SK-N-DZ (cell line): ENCODE measurements at regions not wholly inside any gene's neighbourhood (a gene's known extent, or its start where the extent isn't known, plus 50 kb on each side); places are given as distances from the start of the nearest gene placed in this dataset.

Source experiments
- DNase-seq: peaks from one replicate; pipeline ENCODE4 v3.0.0-alpha.2; 2015; ENCODE audit warnings: low spot score

DNA sequence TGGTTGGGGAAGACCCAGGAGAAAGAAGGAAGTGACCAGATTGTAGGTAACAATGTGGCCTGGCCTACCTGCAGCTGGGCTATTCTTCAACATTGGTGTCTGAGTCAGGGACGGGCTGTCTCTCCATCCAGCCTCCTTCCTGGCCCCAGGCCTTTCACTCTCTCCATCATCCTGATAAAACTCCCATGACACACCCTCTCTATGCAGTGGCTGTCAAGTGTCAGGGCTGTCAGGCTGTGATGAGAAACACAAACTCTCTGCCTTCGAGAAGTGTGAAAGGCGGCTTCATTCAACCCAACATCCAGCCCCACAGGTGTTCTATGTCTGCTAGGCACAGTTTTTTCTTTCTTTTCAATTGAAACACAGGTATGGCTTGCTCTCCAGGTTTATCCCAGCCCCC, 153.3 kb upstream of the VSTM2B start:
- DNase-seq = no peak

DNA sequence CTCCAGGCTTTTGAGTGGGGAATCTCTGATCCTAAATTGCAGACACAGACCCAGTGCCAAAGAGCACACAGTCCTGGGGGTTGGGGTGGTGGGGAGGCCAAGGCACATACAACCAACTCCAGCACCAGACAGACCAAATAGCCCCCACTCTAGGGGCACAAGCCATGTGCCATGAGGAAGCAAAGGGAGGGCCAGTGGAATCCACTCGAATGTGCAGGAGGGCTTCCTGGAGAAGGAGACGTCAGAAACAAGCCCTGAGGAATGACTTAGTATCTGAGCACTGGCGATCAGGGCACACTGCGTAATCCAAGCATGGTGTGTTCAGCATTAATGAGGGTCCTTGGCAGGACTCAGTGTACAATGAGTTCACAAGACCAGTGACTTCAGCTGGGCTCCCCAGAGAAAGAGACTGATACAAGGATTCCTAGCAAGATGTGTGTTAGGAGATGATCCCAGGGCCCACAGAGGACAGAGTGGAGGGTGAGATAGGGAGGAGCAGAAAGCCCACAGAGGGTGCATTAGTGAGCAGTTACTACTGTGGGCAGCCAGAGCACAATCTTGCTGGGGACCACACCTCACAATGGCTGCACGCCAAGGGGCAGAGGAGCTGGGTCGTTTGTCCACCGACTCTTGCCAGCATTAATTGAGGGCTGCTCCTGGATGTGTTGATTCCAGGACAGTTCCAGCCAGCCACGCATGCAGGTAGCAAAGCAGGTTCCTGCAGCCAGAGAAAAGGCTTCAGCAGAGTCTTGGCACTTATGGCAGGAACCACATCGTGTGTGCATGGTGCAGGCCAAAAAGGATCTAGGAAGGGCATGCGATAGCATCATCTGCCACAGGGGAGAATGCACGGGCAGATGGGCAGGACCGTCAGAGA, 152.6 kb upstream of the VSTM2B start:
- no peak for DNase-seq

DNA sequence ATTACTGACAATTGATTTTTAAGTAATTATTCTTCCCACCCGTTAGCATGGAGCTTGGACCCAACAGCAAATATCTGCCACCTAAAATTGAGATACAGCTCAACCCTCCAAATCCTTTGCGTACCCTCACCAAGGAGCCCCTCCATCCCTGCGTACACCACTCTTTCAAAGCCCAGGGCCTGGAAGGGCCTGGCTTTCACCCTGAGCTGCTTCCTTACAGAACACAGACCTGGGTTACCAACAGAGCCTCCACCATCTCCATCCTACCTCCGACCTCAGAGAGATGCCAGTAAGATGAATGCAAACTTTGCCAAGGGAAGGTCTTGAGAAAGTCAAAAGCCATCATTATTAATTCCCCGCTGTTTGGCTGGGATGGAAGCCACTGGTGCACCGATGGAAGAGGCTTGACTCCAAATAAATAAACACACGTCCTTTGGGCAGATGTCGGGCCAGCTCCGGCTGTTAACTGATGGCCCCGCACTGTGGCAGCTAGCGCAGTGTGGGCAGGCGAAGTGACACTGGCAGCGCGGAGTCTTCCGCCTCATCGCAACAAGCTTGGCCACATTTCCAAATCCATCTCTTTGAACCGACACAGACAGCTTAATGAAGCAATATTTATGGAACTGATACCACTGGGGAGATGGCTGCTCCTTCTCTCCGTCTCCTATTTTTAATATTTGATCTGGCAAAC, 150.2 kb upstream of the VSTM2B start:
- no peak for DNase-seq

GRCh38 chr19:29376855-29377354, 148.9 kb upstream of the VSTM2B start:
- DNase-seq = no peak

DNA sequence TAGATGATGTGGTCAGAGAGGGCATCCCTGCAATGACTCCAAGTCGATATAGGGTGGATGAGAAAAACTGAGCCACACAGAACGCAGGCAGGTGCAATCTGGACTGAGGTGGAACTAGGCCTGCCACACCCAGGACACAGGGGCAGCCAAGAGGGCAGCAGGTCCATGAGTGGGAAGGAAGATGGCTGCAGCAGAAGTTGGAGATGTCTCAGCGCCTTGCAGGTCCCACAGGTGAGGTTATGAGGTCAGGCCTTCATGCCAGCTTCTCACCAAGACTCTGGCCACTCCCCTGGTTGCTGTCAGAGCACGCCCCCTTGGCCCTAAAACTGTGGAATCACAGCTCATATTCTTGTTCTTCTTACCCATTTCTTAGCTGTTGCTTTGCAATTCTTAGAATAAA, 147.7 kb upstream of the VSTM2B start:
- no peak for DNase-seq

GRCh38 chr19:29378543-29379080, 147.2 kb upstream of the VSTM2B start:
- DNase-seq = no peak

DNA sequence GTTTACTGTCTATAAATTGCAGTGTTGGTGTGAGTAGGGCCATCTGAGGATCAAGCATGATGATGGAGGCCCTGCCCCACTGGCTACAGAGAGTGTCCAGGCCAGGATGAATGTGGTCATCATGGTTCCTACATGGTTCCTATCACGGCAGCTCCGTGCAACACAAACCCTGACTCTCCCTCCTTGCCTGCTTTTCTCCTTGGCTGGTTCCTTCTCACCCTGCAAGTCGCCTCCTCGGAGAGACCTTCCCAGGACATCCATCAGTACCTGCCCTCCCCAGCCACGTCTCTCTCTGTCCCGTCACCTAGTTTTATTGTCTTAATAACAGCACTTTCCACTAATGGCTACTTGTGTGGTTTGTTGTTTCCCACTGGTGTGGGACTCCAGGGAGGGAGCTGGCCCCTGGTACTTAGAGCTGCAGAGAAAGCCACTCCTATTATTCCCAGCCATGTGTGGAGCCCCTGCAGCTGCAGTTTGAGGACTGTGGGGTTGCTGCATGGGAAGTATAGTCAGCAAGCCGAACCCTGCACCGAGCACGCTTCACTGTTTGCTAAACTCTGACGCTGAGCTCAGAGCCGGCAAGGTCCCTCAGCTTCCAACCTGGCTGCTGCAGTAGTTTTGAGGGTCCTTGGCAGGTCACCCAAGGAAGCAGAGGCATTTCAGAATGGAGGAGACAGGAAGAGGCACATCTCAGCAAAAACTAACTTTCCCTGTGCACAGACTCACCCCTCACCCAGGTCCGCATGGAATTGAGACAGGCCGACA, 146.4 kb upstream of the VSTM2B start:
- DNase-seq = no peak

DNA sequence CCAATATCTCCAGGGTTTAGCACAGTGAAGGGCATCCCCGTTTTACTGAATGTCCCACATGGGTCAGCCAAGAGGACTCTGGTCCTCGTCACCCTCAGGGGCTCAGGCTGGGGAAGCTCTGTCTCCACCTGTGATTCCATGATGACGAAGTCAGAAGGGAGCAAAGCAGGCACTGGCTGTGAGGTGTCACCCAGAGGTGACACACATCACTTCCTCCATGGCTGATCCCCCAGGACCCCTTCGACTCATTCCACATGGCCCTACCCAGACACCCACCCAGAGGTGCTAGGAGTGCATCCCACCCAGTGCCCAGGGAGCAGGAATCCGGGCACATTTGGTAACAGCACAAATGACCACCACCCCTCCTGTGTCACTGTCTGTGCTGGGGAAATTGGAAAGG, 145.2 kb upstream of the VSTM2B start:
- no peak for DNase-seq

DNA sequence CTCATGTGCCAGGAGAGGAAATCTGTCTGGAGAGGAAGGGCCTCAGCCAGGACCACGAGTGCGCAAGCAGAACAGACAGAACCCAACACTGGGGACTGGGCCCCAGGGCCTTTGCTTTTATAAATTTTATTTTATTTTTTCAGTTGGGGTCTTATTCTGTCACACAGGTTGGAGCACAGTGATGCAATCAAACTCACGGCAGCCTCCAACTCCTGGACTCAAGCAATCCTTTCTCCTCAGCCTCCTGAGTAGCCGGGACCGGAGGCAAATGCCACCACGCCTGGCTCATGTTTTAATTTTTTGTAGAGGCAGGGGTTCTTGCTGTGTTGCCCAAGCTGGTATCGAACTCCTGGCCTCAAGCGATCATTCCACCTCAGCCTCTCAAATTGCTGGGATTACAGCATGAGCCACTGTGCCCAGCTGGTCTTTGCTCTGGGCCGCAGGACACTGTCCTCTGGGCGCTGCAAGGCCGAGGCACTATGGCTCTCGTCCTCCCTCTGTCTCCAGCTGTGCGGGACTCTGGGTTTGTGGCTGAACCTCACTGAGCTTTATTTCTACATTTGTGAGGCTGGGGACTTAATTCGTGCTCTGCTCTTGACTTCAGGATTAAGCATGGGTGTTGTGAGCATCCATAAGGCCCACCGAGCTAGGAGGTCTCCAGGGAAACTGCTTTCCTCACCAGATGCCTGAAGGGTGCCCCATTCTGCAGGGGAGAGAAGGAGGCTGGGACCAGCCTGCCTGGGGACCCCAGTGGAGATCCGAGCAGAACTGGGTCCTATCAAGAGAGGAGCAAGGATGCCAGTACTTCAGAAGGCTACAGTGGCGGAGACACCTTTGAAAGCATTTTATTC, 144.2 kb upstream of the VSTM2B start:
- DNase-seq = no peak

GRCh38 chr19:29383696-29384095, 142.1 kb upstream of the VSTM2B start:
- no peak for DNase-seq

GRCh38 chr19:29384656-29385055, 141.1 kb upstream of the VSTM2B start:
- no peak for DNase-seq

- DNase-seq = no peak
These were observed 140.5 kb upstream of the VSTM2B start for GRCh38 chr19:29385191-29385795.

GRCh38 chr19:29386970-29387369, 138.8 kb upstream of the VSTM2B start:
- no peak for DNase-seq

DNA sequence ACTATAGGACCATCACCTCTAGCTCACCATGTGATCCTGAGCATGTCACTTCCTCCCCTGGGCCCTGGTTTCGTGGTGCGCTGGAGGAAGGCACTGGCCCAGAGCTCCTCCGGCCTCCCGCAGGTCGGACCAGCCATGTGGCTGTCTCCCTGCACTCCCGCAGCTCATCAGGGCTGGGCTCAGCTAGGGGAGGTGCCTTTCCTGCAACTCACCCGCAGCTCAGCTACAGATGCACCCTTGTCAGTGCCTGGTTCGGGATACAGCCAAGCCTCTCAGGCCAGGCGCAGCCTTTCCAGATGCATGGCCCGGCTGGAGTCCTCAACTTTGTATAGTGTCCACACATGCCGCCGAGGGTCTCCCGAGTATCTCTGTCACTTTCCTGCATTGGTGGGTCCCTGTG, 138.2 kb upstream of the VSTM2B start:
- DNase-seq = no peak

- no peak for DNase-seq
These were observed 136.3 kb upstream of the VSTM2B start for GRCh38 chr19:29389495-29389894.

DNA sequence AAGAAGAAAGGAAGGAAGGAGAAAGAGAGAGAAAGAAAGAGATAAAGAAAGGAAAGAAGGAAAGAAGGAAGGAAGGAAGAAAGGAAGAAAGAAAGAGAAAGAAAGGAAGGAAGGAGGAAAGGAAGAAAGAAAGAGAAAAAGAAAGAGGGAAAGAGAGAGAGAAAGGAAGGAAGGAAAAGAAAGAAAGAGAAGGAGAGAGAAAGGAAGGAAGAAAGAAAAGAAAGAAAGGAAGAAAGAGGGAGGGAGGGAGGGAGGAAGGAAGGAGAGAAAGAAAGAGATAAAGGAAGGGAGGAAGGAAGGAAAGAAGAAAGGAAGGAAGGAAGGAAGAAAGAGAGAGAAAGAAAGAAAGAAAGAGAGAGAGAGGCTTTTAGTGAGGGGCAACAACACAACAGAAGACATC, 135.1 kb upstream of the VSTM2B start:
- DNase-seq = no peak

- peak; percentile 85 for DNase-seq
These were observed 131.8 kb upstream of the VSTM2B start for GRCh38 chr19:29393915-29394460.

GRCh38 chr19:29395111-29395733, 130.6 kb upstream of the VSTM2B start:
- peak; percentile 78 for DNase-seq

GRCh38 chr19:29395734-29396414, 129.9 kb upstream of the VSTM2B start:
- DNase-seq = no peak
